ENCODE measurements at regions not wholly inside any gene's neighbourhood (a gene's known extent, or its start where the extent isn't known, plus 50 kb on each side); places are given as distances from the start of the nearest gene placed in this dataset.

GRCh38 chr13:79765331-79765730 is 284.4 kb downstream of the NDFIP2 start:
- ATAC-seq (no peak), DNase-seq (no peak)
- peaks cover 0 to 3% (median 0%) of the 10 kb centered on the region in 12 donors for H3K9me3 ChIP-seq
- TF ChIP-seq CTCF (IDR thresholded peaks at IDR 0.05) (no peak), POLR2A (IDR thresholded peaks at IDR 0.05) (no peak)
- H3K27me3 ChIP-seq, result no peaks in the 10 kb centered on the region
- no peaks in the 10 kb centered on the region for H3K36me3 ChIP-seq
- intact Hi-C loops (cut with DNase I), result no loop called here
- peaks cover 0 to 5% (median 0%) of the 10 kb centered on the region in 12 donors for H3K4me1 ChIP-seq
- no peak overlapping the region for H3K27ac ChIP-seq
- H3K4me3 ChIP-seq, result no peak overlapping the region

DNA sequence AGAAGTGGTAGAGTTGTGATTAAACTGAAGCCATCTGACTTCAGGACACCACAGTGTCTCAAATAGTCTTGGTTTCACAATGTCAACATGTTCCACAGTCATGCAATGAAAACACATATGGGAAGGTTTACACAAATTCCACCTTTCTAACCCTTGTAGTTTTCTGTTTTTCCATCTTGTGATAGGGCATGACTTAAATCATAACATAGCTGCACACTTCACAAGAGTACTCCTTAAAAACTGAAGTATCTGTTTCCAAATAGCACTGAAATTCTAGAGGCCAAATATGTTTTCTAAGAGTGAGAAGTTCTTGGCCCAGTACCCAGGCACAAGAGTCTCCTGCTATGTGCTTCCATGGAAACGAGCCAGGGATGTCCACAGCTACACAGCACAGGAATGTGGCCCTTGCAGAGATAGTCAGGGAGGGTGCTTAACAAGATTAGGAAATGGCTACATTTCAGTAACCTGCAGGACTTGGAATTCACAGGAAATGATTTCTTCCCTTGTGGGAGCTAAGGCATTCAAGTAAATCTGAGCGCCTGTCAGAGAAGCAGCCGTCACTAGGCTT is 269.1 kb downstream of the NDFIP2 start:
- DNase-seq (peak in 4 of 5 donors; percentile 57 to 74 (median 58)), ATAC-seq (peak; percentile 91 to 95 (median 94))
- Histone ChIP-seq H3K9me3 (no peaks in the 10 kb centered on the region), H3K4me1 (peaks cover 0 to 21% (median 15%) of the 10 kb centered on the region in 12 donors), H3K36me3 (no peaks in the 10 kb centered on the region), H3K27ac (peak overlapping the region in 7 of 12 donors; percentile 3 to 45 (median 19)), H3K4me3 (no peak overlapping the region), H3K27me3 (no peaks in the 10 kb centered on the region)
- intact Hi-C loops (cut with DNase I), result no loop called here
- no peak for TF ChIP-seq POLR2A (IDR thresholded peaks at IDR 0.05)
- TF ChIP-seq CTCF (IDR thresholded peaks at IDR 0.05), result no peak
- 14 to 29% (median 16%) methylated on average over 3 of the region's 3 CpGs for WGBS, 4 donors

GRCh38 chr13:79749566-79749965 is 268.6 kb downstream of the NDFIP2 start:
- Histone ChIP-seq H3K4me3 (no peak overlapping the region), H3K9me3 (no peaks in the 10 kb centered on the region), H3K27me3 (no peaks in the 10 kb centered on the region), H3K27ac (peak overlapping the region in 6 of 12 donors; percentile 1 to 45 (median 16)), H3K4me1 (peaks cover 0 to 21% (median 15%) of the 10 kb centered on the region in 12 donors), H3K36me3 (no peaks in the 10 kb centered on the region)
- intact Hi-C loops (cut with DNase I), result no loop called here
- WGBS, 4 donors, result 86 to 88% (median 87%) methylated on average over 2 of the region's 2 CpGs
- DNase-seq, result no peak
- TF ChIP-seq CTCF (IDR thresholded peaks at IDR 0.05) (no peak), POLR2A (IDR thresholded peaks at IDR 0.05) (no peak)
- no peak for ATAC-seq

GRCh38 chr13:79745081-79745480 is 264.1 kb downstream of the NDFIP2 start:
- no peaks in the 10 kb centered on the region for H3K9me3 ChIP-seq
- DNase-seq (no peak), ATAC-seq (no peak)
- no peak for TF ChIP-seq POLR2A (IDR thresholded peaks at IDR 0.05)
- no peak for TF ChIP-seq CTCF (IDR thresholded peaks at IDR 0.05)
- H3K4me1 ChIP-seq, result peaks cover 0 to 29% (median 15%) of the 10 kb centered on the region in 12 donors
- intact Hi-C loops (cut with DNase I), result no loop called here
- H3K4me3 ChIP-seq, result no peak overlapping the region
- H3K27ac ChIP-seq, result no peak overlapping the region
- no peaks in the 10 kb centered on the region for H3K27me3 ChIP-seq
- H3K36me3 ChIP-seq, result no peaks in the 10 kb centered on the region
- 47 to 70% (median 68%) methylated on average over 2 of the region's 2 CpGs for WGBS, 4 donors

All from heart left ventricle (tissue), 16 donors.